Mononuclear cell (primary cell): ENCODE measurements at regions not wholly inside any gene's neighbourhood (a gene's known extent, or its start where the extent isn't known, plus 50 kb on each side); places are given as distances from the start of the nearest gene placed in this dataset.

Experiments
- H3K27me3 ChIP-seq: 2 replicates; pipeline ENCODE4 v1.6.0; 2011; ENCODE audit warnings: low read length, control low read depth; ENCODE audit not compliant: insufficient read depth
- H3K4me1 ChIP-seq: 2 replicates; pipeline ENCODE4 v1.5.1; 2011; ENCODE audit warnings: mild to moderate bottlenecking, low read length, control low read depth; ENCODE audit not compliant: insufficient read depth
- H3K4me3 ChIP-seq: 2 replicates; pipeline ENCODE4 v1.5.1; 2011; ENCODE audit warnings: mild to moderate bottlenecking, low read length, moderate library complexity
- H3K9me3 ChIP-seq: 2 replicates; pipeline ENCODE4 v1.5.1; 2011; ENCODE audit warnings: low read depth, mild to moderate bottlenecking, control low read depth, low read length

- Histone ChIP-seq H3K4me1 (peaks cover 12% of the 10 kb centered on the region), H3K27me3 (no peaks in the 10 kb centered on the region), H3K4me3 (no peak overlapping the region), H3K9me3 (no peaks in the 10 kb centered on the region)
These were observed 278.6 kb upstream of the RPL38 start for GRCh38 chr17:73924909-73925186.

- Histone ChIP-seq H3K4me1 (peaks cover 1% of the 10 kb centered on the region), H3K9me3 (no peaks in the 10 kb centered on the region), H3K4me3 (no peak overlapping the region), H3K27me3 (no peaks in the 10 kb centered on the region)
These were observed 273.5 kb upstream of the RPL38 start for GRCh38 chr17:73929860-73930430.

GRCh38 chr17:73932216-73932749, 271.2 kb upstream of the RPL38 start:
- H3K9me3 ChIP-seq = no peaks in the 10 kb centered on the region
- H3K27me3 ChIP-seq = no peaks in the 10 kb centered on the region
- no peak overlapping the region for H3K4me3 ChIP-seq
- no peaks in the 10 kb centered on the region for H3K4me1 ChIP-seq

- Histone ChIP-seq H3K4me3 (no peak overlapping the region), H3K27me3 (no peaks in the 10 kb centered on the region), H3K4me1 (no peaks in the 10 kb centered on the region), H3K9me3 (no peaks in the 10 kb centered on the region)
These were observed 270.2 kb upstream of the RPL38 start for GRCh38 chr17:73933164-73933766.

GRCh38 chr17:73933871-73934270, 269.6 kb upstream of the RPL38 start:
- Histone ChIP-seq H3K27me3 (no peaks in the 10 kb centered on the region), H3K4me3 (no peak overlapping the region), H3K9me3 (no peaks in the 10 kb centered on the region), H3K4me1 (no peaks in the 10 kb centered on the region)

GRCh38 chr17:73934696-73935095, 268.8 kb upstream of the RPL38 start:
- H3K4me3 ChIP-seq = no peak overlapping the region
- H3K27me3 ChIP-seq = no peaks in the 10 kb centered on the region
- no peaks in the 10 kb centered on the region for H3K9me3 ChIP-seq
- no peaks in the 10 kb centered on the region for H3K4me1 ChIP-seq

GRCh38 chr17:73936908-73937627, 266.4 kb upstream of the RPL38 start:
- H3K27me3 ChIP-seq = no peaks in the 10 kb centered on the region
- H3K9me3 ChIP-seq = no peaks in the 10 kb centered on the region
- H3K4me1 ChIP-seq = no peaks in the 10 kb centered on the region
- H3K4me3 ChIP-seq = no peak overlapping the region

GRCh38 chr17:73938706-73939105, 264.8 kb upstream of the RPL38 start:
- H3K4me3 ChIP-seq = no peak overlapping the region
- no peaks in the 10 kb centered on the region for H3K27me3 ChIP-seq
- no peaks in the 10 kb centered on the region for H3K4me1 ChIP-seq
- H3K9me3 ChIP-seq = no peaks in the 10 kb centered on the region

GRCh38 chr17:73939806-73940205, 263.7 kb upstream of the RPL38 start:
- Histone ChIP-seq H3K4me1 (no peaks in the 10 kb centered on the region), H3K4me3 (no peak overlapping the region), H3K9me3 (no peaks in the 10 kb centered on the region), H3K27me3 (no peaks in the 10 kb centered on the region)

GRCh38 chr17:73940511-73940910, 263.0 kb upstream of the RPL38 start:
- no peaks in the 10 kb centered on the region for H3K27me3 ChIP-seq
- no peak overlapping the region for H3K4me3 ChIP-seq
- H3K4me1 ChIP-seq = no peaks in the 10 kb centered on the region
- no peaks in the 10 kb centered on the region for H3K9me3 ChIP-seq

- H3K4me1 ChIP-seq = no peaks in the 10 kb centered on the region
- no peaks in the 10 kb centered on the region for H3K27me3 ChIP-seq
- no peaks in the 10 kb centered on the region for H3K9me3 ChIP-seq
- no peak overlapping the region for H3K4me3 ChIP-seq
These were observed 261.5 kb upstream of the RPL38 start for GRCh38 chr17:73941919-73942530.

GRCh38 chr17:73942703-73943415, 260.6 kb upstream of the RPL38 start:
- Histone ChIP-seq H3K9me3 (no peaks in the 10 kb centered on the region), H3K4me3 (no peak overlapping the region), H3K4me1 (no peaks in the 10 kb centered on the region), H3K27me3 (no peaks in the 10 kb centered on the region)

GRCh38 chr17:73943416-73944110, 259.9 kb upstream of the RPL38 start:
- Histone ChIP-seq H3K4me3 (no peak overlapping the region), H3K27me3 (no peaks in the 10 kb centered on the region)

GRCh38 chr17:73944366-73944765, 259.1 kb upstream of the RPL38 start:
- Histone ChIP-seq H3K9me3 (no peaks in the 10 kb centered on the region), H3K4me3 (no peak overlapping the region), H3K27me3 (no peaks in the 10 kb centered on the region), H3K4me1 (no peaks in the 10 kb centered on the region)

More at GRCh38 chr17:73943416-73944110, 259.9 kb upstream of the RPL38 start:
- no peaks in the 10 kb centered on the region for H3K9me3 ChIP-seq
- no peaks in the 10 kb centered on the region for H3K4me1 ChIP-seq
